Panc1 (cell line): ENCODE measurements at regions not wholly inside any gene's neighbourhood (a gene's known extent, or its start where the extent isn't known, plus 50 kb on each side); places are given as distances from the start of the nearest gene placed in this dataset.
"Not testable (repeated sequence)": the region's sequence is repeated elsewhere in the genome, so short reads cannot be mapped to it uniquely, and the experiment has no call there.

ENCODE experiments used
- CTCF ChIP-seq: fragments of 450-650 bp; IDR thresholded peaks from 2 replicates; pipeline ENCODE4 v1.5.1; 2017; ENCODE audit warnings: mild to moderate bottlenecking
- POLR2AphosphoS5 ChIP-seq: IDR thresholded peaks from 2 replicates; pipeline ENCODE4 v1.6.1; 2012; ENCODE audit warnings: mild to moderate bottlenecking, low read depth, low read length, moderate library complexity
- REST ChIP-seq, 2 experiments: IDR thresholded peaks; 2 replicates each; pipeline ENCODE4 v1.6.1; 2011 to 2012; ENCODE audit warnings: low read depth in 2 of 2, control low read depth in 1 of 2, low read length in 1 of 2, mild to moderate bottlenecking in 1 of 2, moderate library complexity in 1 of 2; ENCODE audit not compliant: insufficient read depth in 1 of 2
- SIN3A ChIP-seq: IDR thresholded peaks from 2 replicates; pipeline ENCODE4 v1.6.1; 2012; ENCODE audit warnings: low read depth, mild to moderate bottlenecking, low read length, moderate library complexity, borderline replicate concordance; ENCODE audit not compliant: insufficient read depth
- TCF7L2 ChIP-seq: IDR thresholded peaks from 2 replicates; pipeline ENCODE4 v1.6.1; 2011; ENCODE audit warnings: mild to moderate bottlenecking, low read depth, low read length, inconsistent platforms

GRCh38 chr21:6482616-6483015 is 4038.8 kb upstream of the TPTE start:
- not testable (repeated sequence) for TF ChIP-seq POLR2AphosphoS5; CTCF; REST (IDR thresholded peaks at IDR 0.05; ENCODE audit: insufficient read depth in 1 of 2, low read depth in 2 of 2, low read length in 1 of 2); TCF7L2; SIN3A
